GM10248 (cell line): ENCODE measurements at regions not wholly inside any gene's neighbourhood (a gene's known extent, or its start where the extent isn't known, plus 50 kb on each side); places are given as distances from the start of the nearest gene placed in this dataset.

ENCODE experiments used
- CTCF ChIA-PET: fragments of 300-600 bp; sonication (Branson Sonifier 250); formaldehyde crosslinking; extraction: SDS; loops from one replicate; lab custom pipeline; 2021; ENCODE audit warnings: antibody characterized with exemption; lab: Yijun Ruan, JAX
- POLR2A ChIA-PET: fragments of 350-650 bp; sonication (Branson Sonifier 250); formaldehyde crosslinking; extraction: SDS; loops from one replicate; lab custom pipeline; 2020; ENCODE audit warnings: antibody characterized with exemption; lab: Yijun Ruan, JAX
- DNase-seq: peaks from one replicate; pipeline ENCODE4 v3.0.0; 2012; ENCODE audit errors: extremely low spot score
- CTCF ChIP-seq: IDR thresholded peaks from 2 replicates; pipeline ENCODE4 v1.5.1; 2012; ENCODE audit warnings: mild to moderate bottlenecking, low read depth; ENCODE audit errors: extremely low read depth, missing control alignments, control extremely low read depth

GRCh38 chr1:5620418-5620817, 371.8 kb downstream of the NPHP4 start:
- DNase-seq: no peak
- ChIA-PET POLR2A (no interaction called here), CTCF (interaction anchor here (1.8 kb wide), 1 partner anchor 9 kb away, joined by 5 read pairs; no protein-coding TSS in a partner anchor)
- no peak for TF ChIP-seq CTCF

GRCh38 chr1:5619469-5619868, 372.8 kb downstream of the NPHP4 start:
- TF ChIP-seq CTCF: no peak
- DNase-seq: no peak
- POLR2A ChIA-PET: no interaction called here
- CTCF ChIA-PET: no interaction called here

- CTCF ChIA-PET: no interaction called here
- POLR2A ChIA-PET: no interaction called here
- TF ChIP-seq CTCF: no peak
- no peak for DNase-seq
Observed at GRCh38 chr1:5617546-5617945, 374.7 kb downstream of the NPHP4 start.

GRCh38 chr1:5617179-5617520, 375.1 kb downstream of the NPHP4 start:
- ChIA-PET CTCF (no interaction called here), POLR2A (no interaction called here)
- TF ChIP-seq CTCF: no peak
- no peak for DNase-seq

GRCh38 chr1:5616366-5617178, 375.7 kb downstream of the NPHP4 start:
- no peak for DNase-seq
- TF ChIP-seq CTCF: no peak
- POLR2A ChIA-PET: no interaction called here
- CTCF ChIA-PET: interaction anchor here (1.5 kb wide), 1 partner anchor 102 kb away, joined by 4 read pairs; no protein-coding TSS in a partner anchor

- TF ChIP-seq CTCF: no peak
- ChIA-PET CTCF (interaction anchor here (1.0 to 1.6 kb wide), 3 partner anchors 9 to 100 kb away, joined by 3 to 5 read pairs (median 4); no protein-coding TSS in a partner anchor), POLR2A (no interaction called here)
- DNase-seq: no peak
Observed at GRCh38 chr1:5615076-5615475, 377.1 kb downstream of the NPHP4 start.
